Neutrophil (primary cell): ENCODE measurements at regions not wholly inside any gene's neighbourhood (a gene's known extent, or its start where the extent isn't known, plus 50 kb on each side); places are given as distances from the start of the nearest gene placed in this dataset.

Experiments
- H3K27ac ChIP-seq: fragments of 200-600 bp; sonication (generic); 2 replicates; pipeline ENCODE4 v1.5.1; 2016; ENCODE audit warnings: mild to moderate bottlenecking, moderate library complexity
- H3K27me3 ChIP-seq: fragments of 200-600 bp; sonication (generic); 2 replicates; pipeline ENCODE4 v1.6.0; 2016; ENCODE audit warnings: mild to moderate bottlenecking
- H3K36me3 ChIP-seq: fragments of 200-600 bp; sonication (generic); 2 replicates; pipeline ENCODE4 v1.5.1; 2017
- H3K4me1 ChIP-seq, 2 experiments: fragments of 200-600 bp in 1 of 2; sonication (generic) in 1 of 2; 1 replicate in 1 of 2; 2 replicates in 1 of 2; pipeline versions ENCODE4 v1.5.1 to v1.6.1; 2013 to 2016; ENCODE audit warnings: low read depth in 1 of 2, low read length in 1 of 2, mild to moderate bottlenecking in 1 of 2, moderate library complexity in 1 of 2; ENCODE audit not compliant: control insufficient read depth in 1 of 2, insufficient read depth in 1 of 2
- H3K4me3 ChIP-seq, 2 experiments: fragments of 200-600 bp in 1 of 2; sonication (generic) in 1 of 2; 1 replicate in 1 of 2; 2 replicates in 1 of 2; pipeline ENCODE4 v1.5.1; 2013 to 2016; ENCODE audit warnings: low read depth in 1 of 2, low read length in 1 of 2, mild to moderate bottlenecking in 1 of 2, moderate library complexity in 1 of 2
- H3K9me3 ChIP-seq: fragments of 200-600 bp; sonication (generic); 2 replicates; pipeline ENCODE4 v1.5.1; 2016
- TF ChIP-seq, protein P1 (sequence below): fragments of 200-600 bp; sonication (generic); IDR thresholded peaks from 2 replicates; pipeline ENCODE4 v1.5.1; 2016; ENCODE audit warnings: antibody characterized with exemption

DNA sequence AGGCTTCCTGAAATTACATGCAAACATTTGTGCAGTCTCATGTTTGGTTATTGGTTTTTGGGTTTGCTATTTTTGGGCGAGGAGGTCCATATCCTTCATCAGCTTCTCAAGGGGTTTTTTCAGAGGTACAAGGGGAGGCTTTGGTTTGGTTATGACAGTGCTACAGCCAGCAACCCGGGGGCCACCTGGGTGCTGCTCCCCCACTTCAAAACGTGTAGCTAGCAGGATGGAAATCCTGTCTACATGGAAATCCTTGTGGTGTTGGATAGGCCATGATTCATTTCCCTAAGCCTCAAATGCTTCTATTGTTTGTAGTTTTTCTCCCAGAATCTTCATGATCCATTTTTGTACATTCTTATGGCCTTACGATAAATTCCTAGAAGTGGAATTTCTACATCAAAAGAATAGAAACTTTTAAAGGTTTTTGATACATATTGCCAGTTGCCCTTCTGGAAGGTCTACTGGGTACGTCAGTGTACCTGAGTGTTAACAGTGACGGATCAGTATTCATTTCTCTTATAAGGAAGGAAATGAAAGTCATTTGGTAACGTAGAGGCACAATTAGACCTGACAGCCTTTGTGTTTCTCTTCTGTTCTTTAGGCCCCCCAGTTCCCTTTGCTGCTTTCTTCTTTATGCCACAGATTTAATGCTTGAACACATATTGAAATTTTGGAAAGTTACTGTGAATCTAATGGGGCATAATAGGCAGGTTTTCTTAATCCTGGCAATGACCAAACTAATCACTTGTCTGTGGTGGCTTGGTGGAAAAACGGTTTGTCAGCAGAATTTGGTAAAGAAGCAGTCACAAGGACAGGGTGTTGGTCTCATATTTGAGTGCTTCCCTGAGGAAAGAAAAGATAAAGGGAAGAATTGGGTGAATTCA lies 69.7 kb upstream of the ABL1 start:
- H3K4me1 ChIP-seq = peaks cover 11 to 16% of the 10 kb centered on the region in 2 experiments
- H3K27ac ChIP-seq = no peak overlapping the region
- TF ChIP-seq, protein P1, sequence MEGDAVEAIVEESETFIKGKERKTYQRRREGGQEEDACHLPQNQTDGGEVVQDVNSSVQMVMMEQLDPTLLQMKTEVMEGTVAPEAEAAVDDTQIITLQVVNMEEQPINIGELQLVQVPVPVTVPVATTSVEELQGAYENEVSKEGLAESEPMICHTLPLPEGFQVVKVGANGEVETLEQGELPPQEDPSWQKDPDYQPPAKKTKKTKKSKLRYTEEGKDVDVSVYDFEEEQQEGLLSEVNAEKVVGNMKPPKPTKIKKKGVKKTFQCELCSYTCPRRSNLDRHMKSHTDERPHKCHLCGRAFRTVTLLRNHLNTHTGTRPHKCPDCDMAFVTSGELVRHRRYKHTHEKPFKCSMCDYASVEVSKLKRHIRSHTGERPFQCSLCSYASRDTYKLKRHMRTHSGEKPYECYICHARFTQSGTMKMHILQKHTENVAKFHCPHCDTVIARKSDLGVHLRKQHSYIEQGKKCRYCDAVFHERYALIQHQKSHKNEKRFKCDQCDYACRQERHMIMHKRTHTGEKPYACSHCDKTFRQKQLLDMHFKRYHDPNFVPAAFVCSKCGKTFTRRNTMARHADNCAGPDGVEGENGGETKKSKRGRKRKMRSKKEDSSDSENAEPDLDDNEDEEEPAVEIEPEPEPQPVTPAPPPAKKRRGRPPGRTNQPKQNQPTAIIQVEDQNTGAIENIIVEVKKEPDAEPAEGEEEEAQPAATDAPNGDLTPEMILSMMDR = no peak

DNA sequence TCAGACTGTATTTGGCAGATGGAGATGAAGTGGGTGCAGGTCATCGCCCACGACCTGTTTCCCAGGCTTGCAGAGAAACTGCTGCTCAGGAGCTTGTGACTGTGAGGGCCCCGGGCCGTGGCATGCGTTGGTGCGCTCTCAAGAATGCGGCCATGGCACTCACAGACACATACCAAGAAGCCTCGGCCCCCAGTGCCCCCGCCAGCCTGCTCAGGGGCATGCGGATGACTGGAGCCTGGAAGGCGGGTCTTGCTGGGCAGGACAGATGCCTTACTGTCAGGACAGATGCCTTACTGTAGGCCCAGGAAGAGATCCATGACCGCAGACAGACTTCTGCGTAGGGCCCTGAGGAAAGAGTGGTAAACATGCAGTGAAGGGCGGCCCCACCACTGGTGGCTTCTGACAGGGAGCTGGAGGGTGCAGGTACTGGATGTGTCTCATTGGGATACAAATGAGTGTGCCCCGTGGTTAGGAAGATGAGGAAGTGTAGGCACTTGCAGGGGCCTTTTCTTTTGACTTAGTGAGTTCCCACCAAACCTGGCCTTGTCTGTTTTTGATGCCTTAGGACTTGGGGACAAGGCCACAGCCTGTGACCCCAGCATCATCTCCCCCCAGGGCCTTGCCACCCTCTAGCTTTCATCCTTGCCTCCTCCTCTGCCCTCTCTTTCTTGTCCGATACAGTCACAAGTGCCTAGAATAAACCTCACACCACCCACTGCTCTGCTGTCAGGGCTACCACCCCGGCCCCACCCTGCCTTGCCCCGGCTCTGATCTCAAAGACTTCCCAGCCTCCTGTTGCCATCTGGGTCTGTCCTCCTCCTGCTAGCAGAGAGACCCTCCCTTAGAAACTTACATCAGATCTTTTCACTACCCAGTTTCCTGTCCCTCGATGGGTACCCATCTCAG lies 68.8 kb upstream of the ABL1 start:
- Histone ChIP-seq H3K27me3 (no peaks in the 10 kb centered on the region), H3K4me3 (no peak overlapping the region), H3K36me3 (no peaks in the 10 kb centered on the region), H3K4me1 (peaks cover 11 to 16% of the 10 kb centered on the region in 2 experiments), H3K27ac (no peak overlapping the region), H3K9me3 (no peaks in the 10 kb centered on the region)
- TF ChIP-seq, protein P1 = no peak

More for the DNA sequence above, 69.7 kb upstream of the ABL1 start:
- H3K27me3 ChIP-seq = no peaks in the 10 kb centered on the region
- no peaks in the 10 kb centered on the region for H3K36me3 ChIP-seq
- no peaks in the 10 kb centered on the region for H3K9me3 ChIP-seq
- H3K4me3 ChIP-seq = no peak overlapping the region

DNA sequence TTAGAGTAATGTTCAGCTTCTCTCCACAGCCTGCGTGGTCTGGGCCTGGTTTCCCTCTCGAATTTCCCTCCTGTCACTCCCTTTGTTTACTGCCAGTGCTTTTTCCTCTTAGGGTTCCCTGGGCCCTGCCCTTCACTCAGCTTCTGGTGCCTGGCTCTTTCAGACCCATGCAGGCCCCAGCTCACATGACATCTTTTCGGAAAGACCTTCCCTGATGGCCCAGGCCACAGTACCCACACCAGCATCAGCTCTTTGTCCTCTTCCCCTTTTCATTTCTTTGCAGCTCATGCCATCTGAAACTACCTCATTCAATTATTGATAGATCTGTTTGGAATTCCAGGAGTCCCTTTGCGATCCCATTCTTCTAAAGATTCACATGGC lies 68.1 kb upstream of the ABL1 start:
- Histone ChIP-seq H3K9me3 (no peaks in the 10 kb centered on the region), H3K4me3 (no peak overlapping the region), H3K27ac (no peak overlapping the region), H3K27me3 (no peaks in the 10 kb centered on the region), H3K36me3 (no peaks in the 10 kb centered on the region), H3K4me1 (peaks cover 11 to 16% of the 10 kb centered on the region in 2 experiments)
- TF ChIP-seq, protein P1 = no peak

DNA sequence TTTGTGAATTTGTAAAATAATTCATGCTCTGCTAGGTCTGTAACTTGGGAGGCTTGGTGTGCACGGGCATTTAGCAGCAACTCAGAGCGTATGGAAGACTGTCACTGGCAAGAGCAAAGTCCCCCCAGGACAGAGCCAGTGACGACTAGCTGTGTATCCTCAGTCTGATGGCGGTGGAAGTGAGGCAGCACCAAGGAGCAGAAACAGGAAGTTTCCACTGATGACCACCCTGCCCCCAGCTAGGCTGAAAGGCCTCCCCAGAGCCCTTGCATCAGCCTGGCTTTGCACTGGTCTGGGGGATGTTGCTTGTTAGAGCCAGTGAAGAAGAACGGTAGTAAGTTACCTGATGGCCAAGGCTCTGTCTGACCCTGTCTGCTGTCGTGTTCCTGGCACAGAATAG lies 66.8 kb upstream of the ABL1 start:
- Histone ChIP-seq H3K4me1 (peaks cover 11 to 13% of the 10 kb centered on the region in 2 experiments), H3K9me3 (no peaks in the 10 kb centered on the region), H3K27ac (peak overlapping the region; percentile 19), H3K36me3 (no peaks in the 10 kb centered on the region), H3K4me3 (no peak overlapping the region), H3K27me3 (no peaks in the 10 kb centered on the region)
- TF ChIP-seq, protein P1 = no peak

DNA sequence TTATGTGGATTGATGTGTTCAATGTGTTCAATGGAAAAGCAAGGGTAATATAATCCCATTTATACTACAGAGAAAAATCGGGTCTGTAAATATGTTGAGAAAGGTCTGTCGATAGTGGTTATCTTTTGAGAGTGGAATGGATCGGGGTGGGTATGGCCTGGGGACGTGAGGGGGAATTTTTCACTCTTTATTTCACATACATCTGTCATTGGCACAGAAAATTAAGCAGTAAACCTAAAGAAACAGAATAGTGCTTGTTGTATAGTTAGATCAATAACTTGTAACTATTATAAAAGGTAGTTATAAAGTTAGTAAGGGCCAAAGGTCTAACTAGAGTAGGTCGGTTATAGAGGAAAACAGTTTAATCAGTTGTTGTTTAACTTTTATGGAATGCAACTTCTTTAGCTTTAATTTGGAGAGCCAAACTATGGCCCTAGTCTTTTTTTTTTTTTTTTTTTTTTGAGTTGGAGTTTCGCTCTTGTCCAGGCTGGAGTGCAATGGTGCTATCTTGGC lies 66.1 kb upstream of the ABL1 start:
- Histone ChIP-seq H3K27me3 (no peaks in the 10 kb centered on the region), H3K9me3 (no peaks in the 10 kb centered on the region), H3K27ac (no peak overlapping the region), H3K4me1 (peaks cover 11 to 13% of the 10 kb centered on the region in 2 experiments), H3K36me3 (no peaks in the 10 kb centered on the region), H3K4me3 (no peak overlapping the region)
- TF ChIP-seq, protein P1 = no peak
